ENCODE measurements at regions not wholly inside any gene's neighbourhood (a gene's known extent, or its start where the extent isn't known, plus 50 kb on each side); places are given as distances from the start of the nearest gene placed in this dataset.

GRCh38 chr20:39233755-39234154 lies 271.6 kb downstream of the DHX35 start:
- no peak for DNase-seq

GRCh38 chr20:39227416-39227815 lies 265.3 kb downstream of the DHX35 start:
- DNase-seq: no peak

DNA sequence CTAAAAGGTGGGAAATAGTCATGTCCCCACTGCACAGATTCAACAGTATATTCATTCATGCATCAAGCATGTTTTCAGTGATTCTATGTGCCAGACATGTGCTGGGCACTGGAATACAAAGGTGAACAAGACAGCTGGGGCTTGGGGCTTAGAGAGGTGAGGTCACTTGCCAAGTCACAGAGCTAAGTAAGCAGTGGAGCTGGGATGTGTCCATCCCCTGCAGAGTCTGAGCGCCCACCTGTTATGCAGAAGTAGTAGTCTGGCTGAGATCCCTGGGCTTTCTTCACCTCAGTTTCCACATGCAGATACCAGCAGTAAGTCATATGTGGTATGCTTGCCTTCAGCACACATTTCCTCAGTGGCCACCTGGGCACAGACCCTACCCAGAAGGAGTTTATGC lies 263.8 kb downstream of the DHX35 start:
- no peak for DNase-seq

DNA sequence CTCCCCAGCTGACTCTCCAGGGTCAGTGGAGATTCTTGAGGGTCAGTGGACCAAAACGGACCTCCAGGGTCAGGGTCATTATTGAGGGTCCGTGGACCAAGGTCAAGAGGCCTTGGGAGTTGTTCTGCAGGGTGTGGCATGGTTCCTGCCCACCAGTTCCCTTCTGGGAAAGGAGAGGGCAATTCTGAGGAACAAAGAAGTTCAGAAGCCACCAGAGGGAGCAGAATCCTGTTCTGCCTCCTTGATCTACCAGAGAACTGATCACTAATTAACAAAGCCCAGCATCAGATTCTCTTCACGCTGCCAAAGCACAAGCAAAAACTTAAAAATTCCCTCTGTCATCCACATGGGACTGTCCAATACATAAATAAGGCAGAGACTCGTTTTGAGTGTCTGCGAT lies 263.4 kb downstream of the DHX35 start:
- no peak for DNase-seq

GRCh38 chr20:39222101-39222500 lies 260.0 kb downstream of the DHX35 start:
- DNase-seq: no peak

DNA sequence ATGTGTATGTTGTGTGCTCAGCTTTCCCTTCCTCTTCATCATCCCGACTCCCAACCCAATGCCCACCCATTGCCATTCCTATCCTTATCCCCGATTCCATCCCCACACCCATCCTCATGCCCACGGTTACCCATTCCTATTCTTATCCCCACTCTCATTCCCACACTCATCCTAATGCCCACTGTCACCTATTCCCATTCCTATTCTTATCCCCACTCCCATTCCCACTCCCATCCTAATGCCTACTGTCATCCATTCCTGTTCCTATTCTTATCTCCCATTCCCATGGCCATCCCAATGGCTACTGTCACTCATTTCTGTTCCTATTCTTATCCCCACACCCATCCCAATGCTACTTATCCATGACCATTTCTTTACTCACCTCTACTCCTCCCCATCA lies 254.1 kb downstream of the DHX35 start:
- no peak for DNase-seq

DNA sequence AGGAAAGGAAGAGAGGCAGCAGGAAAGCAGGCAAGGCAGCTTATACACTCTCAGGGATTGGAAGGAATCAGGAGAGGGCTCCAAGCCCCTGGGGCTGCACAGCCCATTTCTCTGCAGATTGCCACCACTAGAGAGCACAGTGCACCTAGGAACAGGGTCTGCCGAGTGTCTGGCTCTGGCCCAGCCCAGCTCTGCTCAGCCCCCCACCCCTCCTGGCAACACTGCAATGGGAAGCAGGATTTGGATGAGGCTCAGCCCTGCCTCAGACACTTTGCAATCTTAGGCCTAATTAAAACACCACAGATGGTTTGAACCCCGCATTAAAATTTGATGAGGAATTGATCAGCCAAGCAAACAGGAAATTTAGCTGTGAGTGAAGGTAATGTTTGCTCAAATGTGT lies 252.7 kb downstream of the DHX35 start:
- DNase-seq: no peak

GRCh38 chr20:39213476-39214145 lies 251.5 kb downstream of the DHX35 start:
- DNase-seq: no peak

DNA sequence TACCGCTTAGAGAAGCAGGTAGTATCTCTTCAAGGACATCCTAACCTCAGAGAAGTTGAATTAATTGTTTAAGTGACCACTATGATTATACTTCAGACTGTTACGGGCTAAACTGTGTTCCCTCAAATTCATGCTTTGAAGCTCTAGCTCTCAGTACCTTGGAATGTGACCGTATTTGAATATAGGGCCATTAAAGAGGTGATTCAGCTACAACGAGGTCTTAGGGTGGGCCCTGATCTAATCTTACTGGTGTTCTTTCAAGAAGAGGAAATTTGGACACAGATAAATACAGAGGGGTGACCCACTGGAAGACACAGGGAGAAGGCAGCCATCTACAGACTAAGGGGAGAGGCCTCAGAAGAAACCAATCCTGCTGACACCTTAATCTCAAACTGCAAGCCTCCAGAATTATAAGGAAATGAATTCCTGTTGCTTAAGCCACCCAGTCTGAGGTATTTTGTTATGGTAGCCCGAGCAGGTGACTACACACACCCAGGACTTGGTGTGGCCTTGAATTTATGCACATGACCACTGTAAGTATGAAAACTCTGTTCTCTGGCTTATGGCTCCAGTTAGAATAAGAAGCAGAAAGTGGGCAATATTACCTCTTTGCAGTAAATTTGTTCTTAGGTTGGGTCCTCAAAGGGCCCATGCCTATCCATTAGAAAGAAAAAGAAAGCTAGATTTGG lies 249.1 kb downstream of the DHX35 start:
- no peak for DNase-seq

DNA sequence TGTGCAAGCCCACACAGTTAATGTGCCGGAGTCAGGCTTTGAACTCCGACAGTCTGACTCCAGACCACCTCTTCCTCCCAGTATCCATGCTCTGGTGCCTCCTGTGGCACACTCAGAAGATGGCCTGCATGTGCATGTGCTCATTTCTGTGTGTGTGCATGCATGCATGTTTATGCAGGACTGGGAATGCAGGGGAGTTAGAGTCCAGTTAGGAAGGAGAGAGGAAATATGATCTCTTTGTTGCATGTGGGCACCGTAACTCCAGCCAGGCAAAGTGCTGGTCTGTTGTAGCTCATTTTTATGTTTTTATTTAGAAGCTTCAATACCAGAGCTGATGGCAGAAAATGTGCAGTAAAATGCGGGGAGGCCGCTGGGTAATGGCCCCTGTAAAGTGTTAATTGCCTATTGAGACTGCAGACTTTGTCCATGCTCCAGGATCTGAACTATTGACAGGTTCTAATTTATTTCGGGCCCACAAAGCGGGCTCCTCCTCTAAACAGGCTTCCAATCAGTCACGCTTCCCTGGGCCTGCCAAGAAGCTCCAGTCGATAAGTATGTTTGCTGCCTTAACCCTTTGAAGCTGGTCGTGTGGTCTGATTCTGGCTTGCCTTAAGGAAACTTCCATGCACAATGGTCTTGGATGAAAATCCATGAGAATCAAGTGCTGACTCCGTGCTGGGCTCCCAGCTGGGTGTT lies 248.3 kb downstream of the DHX35 start:
- no peak for DNase-seq

DNA sequence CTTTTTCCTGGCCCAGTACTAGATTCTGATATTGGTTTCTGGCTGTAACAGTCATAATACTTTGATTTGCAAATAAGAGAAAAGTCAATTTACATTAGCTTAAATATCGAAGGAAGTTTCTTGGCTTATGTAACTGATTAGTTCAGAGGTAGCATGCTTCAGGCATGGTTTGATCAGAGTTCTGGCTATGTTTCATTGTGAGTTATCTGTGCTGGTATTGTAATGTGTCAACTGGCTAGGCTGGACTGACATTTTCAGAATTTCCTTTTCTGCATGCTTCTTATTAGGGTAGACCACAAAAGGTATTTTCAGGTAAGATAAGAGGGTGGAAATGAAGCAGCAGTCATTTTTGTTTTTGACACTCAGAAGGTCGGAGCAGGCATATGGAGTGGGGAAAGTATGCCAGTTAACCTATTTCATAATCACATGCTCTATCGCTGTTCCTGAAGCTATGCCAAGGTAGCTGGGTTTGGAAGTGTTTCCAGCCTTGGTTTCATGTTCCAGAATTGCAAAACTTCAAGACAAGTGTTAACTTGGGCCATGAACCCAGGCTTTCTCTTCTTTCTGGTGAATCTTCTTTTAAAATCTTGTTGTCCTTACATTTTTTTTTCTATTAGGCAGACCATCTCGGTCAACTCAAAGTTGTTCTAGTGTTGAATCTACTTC lies 244.9 kb downstream of the DHX35 start:
- no peak for DNase-seq

GRCh38 chr20:39195582-39196021 lies 233.5 kb downstream of the DHX35 start:
- DNase-seq: no peak

DNA sequence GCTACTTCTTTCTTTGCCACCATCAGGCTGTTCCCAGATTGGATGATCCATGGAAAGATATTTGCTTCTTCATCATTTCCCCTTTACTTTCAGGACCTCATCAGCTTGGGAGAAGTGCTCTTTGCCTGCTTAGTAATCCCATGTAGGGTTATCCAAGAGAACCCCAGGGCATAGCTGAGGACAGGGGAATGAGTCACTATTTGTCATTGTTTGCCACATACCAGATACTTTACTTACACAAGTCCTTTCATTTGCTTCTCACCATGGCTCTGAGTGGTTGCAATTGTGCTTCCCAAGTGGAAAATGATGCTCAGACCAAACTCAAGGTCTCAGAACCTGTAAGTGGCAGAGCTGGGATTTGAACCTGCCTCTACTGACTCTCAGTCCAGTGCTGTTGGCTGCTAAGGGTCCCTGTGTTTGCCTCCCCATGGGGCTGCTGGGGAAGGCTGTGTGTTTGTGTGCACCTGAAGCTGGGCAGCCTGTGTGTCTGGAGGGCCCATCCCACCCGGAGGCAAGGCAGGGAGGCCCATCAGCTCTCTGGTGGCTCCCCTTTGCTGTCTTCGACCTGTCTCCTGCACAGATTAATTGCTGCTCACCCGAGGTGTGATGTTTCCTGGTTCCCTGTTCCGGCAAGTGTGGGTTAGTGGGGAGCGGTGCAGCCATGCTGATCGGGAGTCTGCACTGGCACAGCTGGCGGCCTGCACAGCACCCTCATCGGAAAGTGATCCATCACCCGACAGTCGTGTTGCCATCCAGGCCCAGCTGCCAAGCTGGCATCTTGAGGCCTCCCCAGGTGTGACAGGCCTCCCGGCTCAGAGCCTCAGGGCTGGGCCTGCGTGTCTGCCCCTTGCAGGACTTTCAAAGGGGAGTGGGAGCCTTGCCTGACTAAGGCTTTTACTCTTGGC lies 228.8 kb downstream of the DHX35 start:
- no peak for DNase-seq

DNA sequence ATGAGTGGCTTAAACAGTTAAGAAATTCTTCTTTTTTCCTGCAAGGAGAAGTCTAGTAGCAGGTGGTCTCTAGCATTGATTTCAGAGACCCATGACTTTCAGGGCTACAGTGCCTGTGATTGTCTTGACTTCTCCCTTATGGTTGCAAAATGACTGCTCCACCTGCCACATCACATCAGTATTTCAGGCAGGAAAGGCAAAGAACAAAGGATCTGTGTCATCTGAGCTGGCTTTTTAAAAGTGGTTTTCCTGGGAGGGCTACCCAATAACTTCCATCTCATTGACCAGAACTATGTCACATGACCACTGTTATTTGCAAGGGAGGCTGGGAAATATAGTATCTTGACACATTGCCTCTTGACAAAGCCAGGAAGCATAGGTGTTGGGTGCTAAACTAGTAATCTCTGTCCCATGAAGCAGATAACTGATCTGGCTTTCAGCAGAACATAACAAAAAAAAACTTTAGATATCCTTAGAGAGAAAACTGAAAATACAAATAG lies 226.2 kb downstream of the DHX35 start:
- DNase-seq: no peak

DNA sequence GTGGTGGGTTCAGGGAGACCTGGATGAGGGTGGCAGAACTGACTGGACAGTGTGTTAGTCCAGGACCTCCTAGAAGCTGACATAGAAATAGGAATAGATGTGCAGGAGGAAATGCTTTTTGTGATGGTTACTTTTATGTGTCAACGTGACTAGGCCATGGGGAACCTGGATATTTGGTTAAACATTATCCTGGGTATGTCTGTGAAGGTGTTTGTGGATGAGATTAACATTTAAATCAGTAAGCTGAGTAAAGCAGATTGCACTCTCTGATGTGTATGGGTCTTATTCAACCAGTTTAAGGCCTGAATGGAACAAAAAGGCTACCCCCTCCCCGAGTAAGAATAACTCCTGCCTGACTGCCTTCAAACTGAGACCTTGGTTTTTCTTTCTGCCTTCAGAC lies 219.3 kb downstream of the DHX35 start:
- DNase-seq: no peak

- no peak for DNase-seq
Measured at GRCh38 chr20:39176457-39176856, 214.3 kb downstream of the DHX35 start.

GRCh38 chr20:39170896-39171463 lies 208.8 kb downstream of the DHX35 start:
- DNase-seq: no peak

GRCh38 chr20:39165099-39165498 lies 203.0 kb downstream of the DHX35 start:
- DNase-seq: no peak

- no peak for DNase-seq
Measured at GRCh38 chr20:39164642-39165041, 202.5 kb downstream of the DHX35 start.

DNA sequence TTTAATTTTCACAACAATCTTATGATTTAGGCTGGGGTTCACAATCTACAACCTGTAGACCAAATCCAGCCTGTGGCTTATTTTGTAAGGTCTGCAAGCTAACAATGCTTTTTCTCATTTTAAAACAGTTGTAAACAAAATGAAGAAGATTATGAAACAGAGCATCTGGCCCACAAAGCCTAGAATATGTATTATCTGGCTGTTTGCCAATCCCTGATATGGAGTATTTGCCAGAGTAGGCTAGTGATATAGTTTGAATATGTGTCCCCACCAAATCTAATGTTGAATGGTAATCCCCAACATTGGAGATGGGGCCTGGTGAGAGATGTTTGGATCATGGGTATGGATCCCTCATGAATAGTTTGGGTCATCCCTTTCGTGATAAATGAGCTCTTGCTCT lies 201.8 kb downstream of the DHX35 start:
- DNase-seq: no peak

DNA sequence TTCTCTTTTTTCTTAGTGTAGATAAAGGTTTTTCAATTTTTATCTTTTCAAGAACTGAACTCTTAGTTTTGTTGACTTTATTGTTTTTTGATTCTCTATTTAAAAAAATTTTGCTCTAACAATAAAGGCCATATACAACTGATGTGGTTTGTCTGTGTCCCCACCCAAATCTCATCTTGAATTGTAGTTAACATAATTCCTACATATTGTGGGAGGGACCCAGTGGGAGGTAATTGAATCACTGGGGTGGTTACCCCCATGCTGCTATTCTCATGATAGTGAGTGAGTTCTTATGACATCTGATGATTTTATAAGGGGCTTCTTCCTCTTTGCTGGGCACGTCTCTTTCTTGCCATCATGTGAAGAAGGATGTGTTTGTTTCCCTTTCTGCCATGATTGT lies 199.8 kb downstream of the DHX35 start:
- DNase-seq: no peak

DNA sequence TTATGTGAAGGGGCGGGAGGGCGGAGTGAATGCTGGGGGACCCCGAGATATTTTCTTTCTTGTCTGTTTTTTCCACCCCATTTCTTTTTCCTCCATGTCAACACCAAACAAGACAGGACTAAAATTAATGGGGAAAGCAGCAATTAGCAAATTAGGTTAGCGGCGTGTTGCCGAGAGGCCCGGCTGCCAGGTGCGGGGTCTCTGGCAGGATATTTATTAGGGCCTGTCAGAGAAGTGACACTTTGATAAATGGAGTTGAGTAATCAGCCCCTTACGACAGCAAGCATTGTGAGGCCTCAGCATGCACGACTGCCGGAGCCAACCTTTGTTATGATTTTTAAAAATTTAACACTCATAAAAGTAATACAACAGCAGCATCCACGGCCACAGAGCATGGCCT lies 193.8 kb downstream of the DHX35 start:
- no peak for DNase-seq
